NCI-H2107 treated with DMSO at 0.1 percent for 48 hours (cell line): ENCODE measurements at regions not wholly inside any gene's neighbourhood (a gene's known extent, or its start where the extent isn't known, plus 50 kb on each side); places are given as distances from the start of the nearest gene placed in this dataset.

Experiments used
- DNase-seq: peaks from one replicate; lab custom pipeline; 2025; ENCODE audit not compliant: unreplicated experiment; lab: John Stamatoyannopoulos, UW

- DNase-seq = no peak
Measured at GRCh38 chr5:91706785-91707520, 323.8 kb upstream of the ARRDC3 start.

- no peak for DNase-seq
Measured at GRCh38 chr5:91703128-91703527, 320.0 kb upstream of the ARRDC3 start.

GRCh38 chr5:91699429-91699828 is 316.3 kb upstream of the ARRDC3 start:
- no peak for DNase-seq

GRCh38 chr5:91691592-91691991 is 308.5 kb upstream of the ARRDC3 start:
- no peak for DNase-seq

GRCh38 chr5:91690921-91691320 is 307.8 kb upstream of the ARRDC3 start:
- no peak for DNase-seq

- DNase-seq = no peak
Measured at GRCh38 chr5:91687430-91687829, 304.3 kb upstream of the ARRDC3 start.

- no peak for DNase-seq
Measured at GRCh38 chr5:91684625-91685024, 301.5 kb upstream of the ARRDC3 start.

GRCh38 chr5:91670563-91670962 is 287.4 kb upstream of the ARRDC3 start:
- peak; percentile 24 for DNase-seq

GRCh38 chr5:91670122-91670521 is 287.0 kb upstream of the ARRDC3 start:
- DNase-seq = peak; percentile 29

- no peak for DNase-seq
Measured at GRCh38 chr5:91668261-91668660, 285.1 kb upstream of the ARRDC3 start.

- DNase-seq = no peak
Measured at GRCh38 chr5:91652678-91653077, 269.6 kb upstream of the ARRDC3 start.

- DNase-seq = no peak
Measured at GRCh38 chr5:91651704-91652103, 268.6 kb upstream of the ARRDC3 start.

GRCh38 chr5:91645347-91645746 is 262.2 kb upstream of the ARRDC3 start:
- no peak for DNase-seq

- no peak for DNase-seq
Measured at GRCh38 chr5:91643797-91644196, 260.7 kb upstream of the ARRDC3 start.

GRCh38 chr5:91642581-91642980 is 259.5 kb upstream of the ARRDC3 start:
- DNase-seq = no peak

- DNase-seq = peak; percentile 48
Measured at GRCh38 chr5:91641730-91642350, 258.7 kb upstream of the ARRDC3 start.

- DNase-seq = no peak
Measured at GRCh38 chr5:91639744-91640143, 256.6 kb upstream of the ARRDC3 start.

- no peak for DNase-seq
Measured at GRCh38 chr5:91638010-91638409, 254.9 kb upstream of the ARRDC3 start.

- no peak for DNase-seq
Measured at GRCh38 chr5:91635950-91636734, 253.0 kb upstream of the ARRDC3 start.

GRCh38 chr5:91632871-91633270 is 249.8 kb upstream of the ARRDC3 start:
- no peak for DNase-seq

GRCh38 chr5:91611746-91612145 is 228.6 kb upstream of the ARRDC3 start:
- no peak for DNase-seq

GRCh38 chr5:91607675-91608074 is 224.6 kb upstream of the ARRDC3 start:
- DNase-seq = no peak
